ENCODE measurements at regions not wholly inside any gene's neighbourhood (a gene's known extent, or its start where the extent isn't known, plus 50 kb on each side); places are given as distances from the start of the nearest gene placed in this dataset.

DNA sequence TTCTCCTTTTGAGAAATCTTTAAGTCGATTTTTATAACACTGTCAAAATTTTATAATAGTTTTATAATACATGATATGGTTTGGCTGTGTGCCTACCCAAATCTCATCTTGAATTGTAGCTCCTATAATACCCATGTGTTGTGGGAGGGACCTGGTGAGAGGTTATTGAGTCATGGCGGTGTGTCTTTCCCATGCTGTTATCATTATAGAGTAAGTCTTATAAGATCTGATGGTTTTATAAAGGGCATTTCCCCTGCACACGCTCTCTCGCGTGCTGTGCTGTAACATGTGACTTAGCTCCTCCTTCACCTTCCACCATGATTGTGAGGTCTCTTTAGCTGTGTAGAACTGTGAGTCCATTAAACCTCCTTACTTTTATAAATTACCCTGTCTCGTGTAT, 364.0 kb upstream of the SPANXN4 start:
- Histone ChIP-seq H2BK120ac (ENCODE audit: low read depth, low read length) (no peak overlapping the region), H2BK15ac (ENCODE audit: low read depth, low read length) (no peak overlapping the region), H3K23ac (ENCODE audit: low read depth, low read length) (no peak overlapping the region), H4K91ac (ENCODE audit: insufficient read depth, low read depth, low read length) (no peak overlapping the region), H3K27ac (ENCODE audit: insufficient read depth, low read length) (no peak overlapping the region), H2AK9ac (replicated peaks; ENCODE audit: low read depth, low read length, poor library complexity) (no peak overlapping the region), H3K56ac (ENCODE audit: extremely low read depth, insufficient read depth, low read length) (no peak overlapping the region), H3K4me2 (ENCODE audit: low read depth, low read length) (no peak overlapping the region), H3K4ac (ENCODE audit: low read depth, low read length) (no peak overlapping the region), H2BK5ac (ENCODE audit: low read depth, low read length, poor library complexity, severe bottlenecking) (no peak overlapping the region), H2AFZ (replicated peaks; ENCODE audit: low read length, poor library complexity) (no peak overlapping the region), H3K4me3 (ENCODE audit: insufficient read depth, low read depth, low read length) (no peak overlapping the region), H3K9ac (ENCODE audit: low read depth, low read length) (no peak overlapping the region), H4K20me1 (ENCODE audit: insufficient read depth, low read length) (no peaks in the 10 kb centered on the region), H2AK5ac (ENCODE audit: low read depth, low read length) (no peak overlapping the region), H3K14ac (replicated peaks; ENCODE audit: low read depth, low read length) (no peak overlapping the region), H2BK20ac (ENCODE audit: low read depth, low read length) (no peak overlapping the region), H4K5ac (ENCODE audit: low read depth, low read length) (no peak overlapping the region), H3K27me3 (ENCODE audit: control insufficient read depth, insufficient read depth, low read length) (no peaks in the 10 kb centered on the region), H3K18ac (ENCODE audit: low read depth, low read length) (no peak overlapping the region), H3K36me3 (ENCODE audit: control insufficient read depth, insufficient read depth, low read length) (no peaks in the 10 kb centered on the region), H4K8ac (ENCODE audit: low read depth in 2 of 2, low read length in 2 of 2) (no peak overlapping the region), H3K9me1 (ENCODE audit: insufficient read depth, low read length) (no peaks in the 10 kb centered on the region), H3K9me3 (ENCODE audit: control insufficient read depth, insufficient read depth, low read length) (0 out of 2 replicates have a peak, but pooled peaks cover 2% of the 10 kb centered on the region), H3K79me1 (ENCODE audit: low read depth in 1 of 2, low read length in 2 of 2) (no peaks in the 10 kb centered on the region), H3K4me1 (ENCODE audit: control insufficient read depth, insufficient read depth, low read length) (no peaks in the 10 kb centered on the region)
- ChIA-PET CTCF (no interaction called here), POLR2A (ENCODE audit: unreplicated experiment) (no interaction called here)
- whole genome bisulfite sequencing, 2 experiments (ENCODE audit: extremely low coverage in 2 of 2, insufficient read length in 1 of 2): no CpG with 5 or more reads among the region's 6 CpGs
- DNase-seq (no peak), ATAC-seq (ENCODE audit: low read depth) (no peak)
- dilution Hi-C loops (cut with HindIII; ENCODE audit: low sequenced_read_pairs, unreplicated experiment) (no loop called here), intact Hi-C loops (cut with micrococcal nuclease) (no loop called here), in situ Hi-C loops (cut with MboI; ENCODE audit: low sequenced_read_pairs) (no loop called here)
- TF ChIP-seq, protein P1, sequence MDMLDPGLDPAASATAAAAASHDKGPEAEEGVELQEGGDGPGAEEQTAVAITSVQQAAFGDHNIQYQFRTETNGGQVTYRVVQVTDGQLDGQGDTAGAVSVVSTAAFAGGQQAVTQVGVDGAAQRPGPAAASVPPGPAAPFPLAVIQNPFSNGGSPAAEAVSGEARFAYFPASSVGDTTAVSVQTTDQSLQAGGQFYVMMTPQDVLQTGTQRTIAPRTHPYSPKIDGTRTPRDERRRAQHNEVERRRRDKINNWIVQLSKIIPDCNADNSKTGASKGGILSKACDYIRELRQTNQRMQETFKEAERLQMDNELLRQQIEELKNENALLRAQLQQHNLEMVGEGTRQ (IDR thresholded peaks at IDR 0.05; ENCODE audit: low read depth, low read length): no peak
- TF ChIP-seq, protein P2, sequence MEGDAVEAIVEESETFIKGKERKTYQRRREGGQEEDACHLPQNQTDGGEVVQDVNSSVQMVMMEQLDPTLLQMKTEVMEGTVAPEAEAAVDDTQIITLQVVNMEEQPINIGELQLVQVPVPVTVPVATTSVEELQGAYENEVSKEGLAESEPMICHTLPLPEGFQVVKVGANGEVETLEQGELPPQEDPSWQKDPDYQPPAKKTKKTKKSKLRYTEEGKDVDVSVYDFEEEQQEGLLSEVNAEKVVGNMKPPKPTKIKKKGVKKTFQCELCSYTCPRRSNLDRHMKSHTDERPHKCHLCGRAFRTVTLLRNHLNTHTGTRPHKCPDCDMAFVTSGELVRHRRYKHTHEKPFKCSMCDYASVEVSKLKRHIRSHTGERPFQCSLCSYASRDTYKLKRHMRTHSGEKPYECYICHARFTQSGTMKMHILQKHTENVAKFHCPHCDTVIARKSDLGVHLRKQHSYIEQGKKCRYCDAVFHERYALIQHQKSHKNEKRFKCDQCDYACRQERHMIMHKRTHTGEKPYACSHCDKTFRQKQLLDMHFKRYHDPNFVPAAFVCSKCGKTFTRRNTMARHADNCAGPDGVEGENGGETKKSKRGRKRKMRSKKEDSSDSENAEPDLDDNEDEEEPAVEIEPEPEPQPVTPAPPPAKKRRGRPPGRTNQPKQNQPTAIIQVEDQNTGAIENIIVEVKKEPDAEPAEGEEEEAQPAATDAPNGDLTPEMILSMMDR (conservative IDR thresholded peaks at IDR 0.05; ENCODE audit: low read depth, low read length): no peak
- TF ChIP-seq MAFK (IDR thresholded peaks at IDR 0.05; ENCODE audit: low read depth, low read length) (no peak), CHD1 (IDR thresholded peaks at IDR 0.05; ENCODE audit: low read depth, low read length) (no peak), NFE2L2 (IDR thresholded peaks at IDR 0.05; ENCODE audit: low read depth, low read length) (no peak), MXI1 (IDR thresholded peaks at IDR 0.05; ENCODE audit: borderline replicate concordance, low read depth, low read length) (no peak), CEBPB (IDR thresholded peaks at IDR 0.05; ENCODE audit: low read depth, low read length) (no peak), SMC3 (IDR thresholded peaks at IDR 0.05; ENCODE audit: low read depth, low read length) (no peak)
- BruUV-seq (replicated peaks): no TSS peak

Measured in IMR-90 (cell line).